Prostate gland (tissue), 2 donors: ENCODE measurements at regions not wholly inside any gene's neighbourhood (a gene's known extent, or its start where the extent isn't known, plus 50 kb on each side); places are given as distances from the start of the nearest gene placed in this dataset.
A peak's percentile ranks its signal among the peaks of the same experiment; 100 is the strongest.

ENCODE experiments used
- DNase-seq: peaks from one replicate; pipeline ENCODE4 v3.0.0-alpha.2; 2019; ENCODE audit warnings: low spot score
- H3K27ac ChIP-seq, 2 donors: fragments of 200-600 bp; sonication (generic); 2 replicates each; pipeline ENCODE4 v1.5.1; 2017 to 2019
- H3K27me3 ChIP-seq: fragments of 200-600 bp; sonication (generic); replicated peaks from 2 replicates; pipeline ENCODE4 v1.5.1; 2019; ENCODE audit not compliant: insufficient read depth
- H3K36me3 ChIP-seq, 2 donors: fragments of 200-600 bp; sonication (generic); 1 replicate in 1 of 2; 2 replicates in 1 of 2; pipeline versions ENCODE4 v1.5.1 to v1.8.1; 2017 to 2019
- H3K4me1 ChIP-seq: fragments of 200-600 bp; sonication (generic); replicated peaks from 2 replicates; pipeline ENCODE4 v1.5.1; 2019
- H3K4me3 ChIP-seq, 2 donors: fragments of 200-600 bp; sonication (generic); 2 replicates each; pipeline ENCODE4 v1.5.1; 2017 to 2019
- H3K9me3 ChIP-seq: fragments of 200-600 bp; sonication (generic); 2 replicates; pipeline ENCODE4 v1.5.1; 2017
- POLR2A ChIP-seq: fragments of 450-650 bp; IDR thresholded peaks from one replicate; pipeline ENCODE4 v1.6.1; 2016; ENCODE audit warnings: antibody characterized with exemption, mild to moderate bottlenecking
- POLR2AphosphoS5 ChIP-seq: sonication (generic); formaldehyde crosslinking; IDR thresholded peaks from one replicate; pipeline ENCODE4 v1.6.1; 2017; ENCODE audit warnings: antibody characterized with exemption
- WGBS: methylation state at CpG from one replicate; pipeline ENCODE4 v1.1.5; 2018; 5-methylcytosine and 5-hydroxymethylcytosine counted together
- intact Hi-C: fragments of 100-400 bp; cut with DNase I; formaldehyde crosslinking; loops from one replicate; pipeline ENCODE4 v1.14.2; 2022
- TF ChIP-seq, protein P1 (sequence below), 4 experiments: fragments of 200-600 bp in 2 of 4; fragments of 450-650 bp in 2 of 4; sonication (generic) in 2 of 4; IDR thresholded peaks; 1 replicate in 3 of 4; 2 replicates in 1 of 4; pipeline ENCODE4 v1.5.1; 2016 to 2019; ENCODE audit warnings: antibody characterized with exemption in 4 of 4, mild to moderate bottlenecking in 2 of 4, moderate library complexity in 2 of 4

DNA sequence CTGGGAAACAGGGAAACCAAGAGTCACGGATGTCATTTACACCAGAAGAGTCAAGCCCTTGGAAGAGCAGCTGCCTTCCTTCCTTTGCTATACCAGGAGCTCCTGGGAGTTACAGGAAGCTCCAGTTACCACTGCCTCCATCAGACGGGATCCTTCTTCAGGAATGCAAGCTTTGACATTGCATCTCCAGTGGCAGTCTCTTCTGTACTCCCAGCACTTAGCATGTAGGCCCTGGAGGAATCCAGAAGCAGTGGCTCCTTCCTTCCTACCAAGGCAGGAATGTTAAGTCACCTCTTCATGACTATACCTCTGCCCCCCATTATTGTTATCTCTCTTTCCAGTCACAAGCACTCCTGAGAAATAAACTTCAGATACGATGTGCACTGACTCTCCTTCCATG lies 836.0 kb downstream of the MAFB start:
- no peak for TF ChIP-seq POLR2A
- TF ChIP-seq, protein P1, sequence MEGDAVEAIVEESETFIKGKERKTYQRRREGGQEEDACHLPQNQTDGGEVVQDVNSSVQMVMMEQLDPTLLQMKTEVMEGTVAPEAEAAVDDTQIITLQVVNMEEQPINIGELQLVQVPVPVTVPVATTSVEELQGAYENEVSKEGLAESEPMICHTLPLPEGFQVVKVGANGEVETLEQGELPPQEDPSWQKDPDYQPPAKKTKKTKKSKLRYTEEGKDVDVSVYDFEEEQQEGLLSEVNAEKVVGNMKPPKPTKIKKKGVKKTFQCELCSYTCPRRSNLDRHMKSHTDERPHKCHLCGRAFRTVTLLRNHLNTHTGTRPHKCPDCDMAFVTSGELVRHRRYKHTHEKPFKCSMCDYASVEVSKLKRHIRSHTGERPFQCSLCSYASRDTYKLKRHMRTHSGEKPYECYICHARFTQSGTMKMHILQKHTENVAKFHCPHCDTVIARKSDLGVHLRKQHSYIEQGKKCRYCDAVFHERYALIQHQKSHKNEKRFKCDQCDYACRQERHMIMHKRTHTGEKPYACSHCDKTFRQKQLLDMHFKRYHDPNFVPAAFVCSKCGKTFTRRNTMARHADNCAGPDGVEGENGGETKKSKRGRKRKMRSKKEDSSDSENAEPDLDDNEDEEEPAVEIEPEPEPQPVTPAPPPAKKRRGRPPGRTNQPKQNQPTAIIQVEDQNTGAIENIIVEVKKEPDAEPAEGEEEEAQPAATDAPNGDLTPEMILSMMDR (IDR thresholded peaks at IDR 0.05): no peak
- no peak for TF ChIP-seq POLR2AphosphoS5

DNA sequence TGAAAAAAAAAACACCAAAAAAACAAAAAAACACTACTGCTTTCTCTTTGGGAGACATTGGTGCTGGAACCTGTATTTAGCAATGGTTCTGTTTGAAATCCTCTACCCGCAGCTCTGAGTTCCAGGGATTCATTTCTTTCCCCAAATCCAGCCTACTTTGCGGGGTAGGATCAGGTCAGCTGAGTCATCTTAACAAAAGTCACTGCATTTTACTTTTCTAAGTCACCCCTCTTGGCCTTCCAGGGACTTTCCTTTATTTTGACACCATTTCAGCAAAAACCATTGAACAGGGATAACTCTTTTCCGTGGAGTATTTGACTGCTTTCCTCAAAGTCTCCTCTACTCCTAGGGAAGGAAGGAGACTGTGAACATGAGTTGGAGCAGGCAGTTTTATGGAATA lies 837.6 kb downstream of the MAFB start:
- no peaks in the 10 kb centered on the region for H3K36me3 ChIP-seq
- no peak for TF ChIP-seq POLR2A
- TF ChIP-seq, protein P1 (IDR thresholded peaks at IDR 0.05): no peak
- no peak for TF ChIP-seq POLR2AphosphoS5
- no peak overlapping the region for H3K27ac ChIP-seq
- H3K9me3 ChIP-seq: no peaks in the 10 kb centered on the region
- H3K4me1 ChIP-seq: no peaks in the 10 kb centered on the region
- WGBS: 72% methylated on average over 3 of the region's 3 CpGs
- intact Hi-C loops: no loop called here
- DNase-seq: no peak
- no peaks in the 10 kb centered on the region for H3K27me3 ChIP-seq
- no peak overlapping the region for H3K4me3 ChIP-seq

More for the DNA sequence above, 836.0 kb downstream of the MAFB start:
- Histone ChIP-seq H3K9me3 (no peaks in the 10 kb centered on the region), H3K4me3 (no peak overlapping the region), H3K36me3 (no peaks in the 10 kb centered on the region), H3K27me3 (no peaks in the 10 kb centered on the region), H3K27ac (no peak overlapping the region), H3K4me1 (no peaks in the 10 kb centered on the region)
- 86% methylated on average over 3 of the region's 3 CpGs for WGBS
- intact Hi-C loops: no loop called here
- DNase-seq: no peak

DNA sequence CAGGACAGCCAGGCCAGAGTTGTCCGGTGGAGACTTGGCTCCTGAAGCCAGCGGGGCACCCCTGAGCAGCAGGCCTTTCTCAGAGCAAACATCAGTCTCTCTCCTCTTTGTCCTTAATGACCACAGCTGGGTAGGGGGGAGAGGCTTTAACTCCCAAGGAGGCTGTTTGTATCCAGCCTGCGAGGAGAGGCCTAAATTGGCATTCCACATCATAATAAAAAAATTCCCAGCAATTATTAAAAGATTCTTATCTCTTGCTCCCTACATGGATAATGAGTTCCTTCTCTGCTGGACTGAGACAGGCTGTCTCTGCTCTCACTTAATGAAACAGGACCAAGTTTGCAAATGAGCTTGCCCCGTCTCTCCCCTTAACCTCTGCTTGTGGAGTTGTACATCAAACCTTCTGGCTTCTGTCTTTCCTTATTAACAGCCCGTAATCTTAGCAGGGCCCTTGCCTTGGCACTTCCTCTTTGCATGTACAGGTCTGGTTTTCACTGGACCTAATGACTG lies 838.2 kb downstream of the MAFB start:
- no peaks in the 10 kb centered on the region for H3K27me3 ChIP-seq
- no peaks in the 10 kb centered on the region for H3K36me3 ChIP-seq
- H3K27ac ChIP-seq: peak overlapping the region in 1 of 2 donors; percentile 36
- WGBS: 37% methylated on average over 5 of the region's 5 CpGs
- H3K4me1 ChIP-seq: no peaks in the 10 kb centered on the region
- no peaks in the 10 kb centered on the region for H3K9me3 ChIP-seq
- intact Hi-C loops: no loop called here
- H3K4me3 ChIP-seq: no peak overlapping the region
- no peak for DNase-seq
- TF ChIP-seq, protein P1 (IDR thresholded peaks at IDR 0.05): no peak
- TF ChIP-seq POLR2A: no peak
- TF ChIP-seq POLR2AphosphoS5: no peak

DNA sequence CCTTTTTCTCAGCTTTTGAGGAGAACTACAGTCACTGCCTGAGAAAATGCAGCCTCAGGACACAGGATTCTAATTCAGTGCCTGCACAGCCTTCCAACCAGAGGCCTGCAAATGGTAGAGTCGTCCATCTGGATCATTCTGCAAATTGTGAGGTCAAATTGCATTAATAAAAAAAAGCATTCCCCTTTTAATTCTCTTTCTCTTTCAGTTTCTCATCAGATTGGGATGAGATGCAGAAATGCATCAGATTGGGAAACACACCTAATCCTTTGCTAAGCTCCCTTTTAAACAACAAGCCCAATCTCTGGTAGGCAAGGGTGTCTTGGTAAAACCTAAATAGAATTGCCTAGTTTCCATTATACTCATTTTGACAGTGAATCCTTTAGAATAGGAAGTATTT lies 838.8 kb downstream of the MAFB start:
- Histone ChIP-seq H3K4me1 (no peaks in the 10 kb centered on the region), H3K36me3 (no peaks in the 10 kb centered on the region), H3K4me3 (no peak overlapping the region), H3K27me3 (no peaks in the 10 kb centered on the region), H3K27ac (peak overlapping the region in 1 of 2 donors; percentile 36), H3K9me3 (no peaks in the 10 kb centered on the region)
- WGBS: 18% methylated on average over 1 of the region's 1 CpG
- intact Hi-C loops: no loop called here
- no peak for DNase-seq
- TF ChIP-seq, protein P1 (IDR thresholded peaks at IDR 0.05): no peak
- TF ChIP-seq POLR2AphosphoS5: no peak

DNA sequence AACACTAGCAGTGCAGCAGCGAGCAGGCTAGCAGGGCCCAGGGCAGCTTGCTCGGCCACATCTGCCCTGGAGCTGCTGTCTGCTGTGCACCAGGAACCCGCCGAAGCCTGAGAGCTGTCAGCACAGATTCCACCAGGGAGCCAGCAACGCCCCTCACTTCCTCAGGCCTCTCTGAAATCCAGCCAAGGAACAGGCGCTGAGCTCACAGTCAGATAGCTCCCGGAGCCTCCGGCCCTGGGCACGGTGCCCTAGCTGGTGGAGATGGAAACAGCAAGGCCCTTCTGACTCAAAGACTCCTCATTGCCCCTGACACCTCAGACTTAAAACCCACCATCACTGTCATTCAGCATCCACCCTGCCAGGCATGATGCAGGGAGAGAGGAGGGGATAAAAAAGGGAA lies 839.4 kb downstream of the MAFB start:
- peak; percentile 68 for DNase-seq
- no peaks in the 10 kb centered on the region for H3K9me3 ChIP-seq
- H3K4me1 ChIP-seq: no peaks in the 10 kb centered on the region
- intact Hi-C loops: no loop called here
- no peaks in the 10 kb centered on the region for H3K36me3 ChIP-seq
- H3K27ac ChIP-seq: no peak overlapping the region
- TF ChIP-seq, protein P1 (IDR thresholded peaks at IDR 0.05): no peak
- peak; percentile 14 for TF ChIP-seq POLR2AphosphoS5
- no peaks in the 10 kb centered on the region for H3K27me3 ChIP-seq
- WGBS: 7% methylated on average over 9 of the region's 9 CpGs
- H3K4me3 ChIP-seq: no peak overlapping the region
